AG04450 (cell line): ENCODE measurements at regions not wholly inside any gene's neighbourhood (a gene's known extent, or its start where the extent isn't known, plus 50 kb on each side); places are given as distances from the start of the nearest gene placed in this dataset.

Source experiments
- CTCF ChIA-PET: fragments of 300-600, 350-600 bp; formaldehyde crosslinking; extraction: SDS; loops from one replicate; lab custom pipeline; 2022; ENCODE audit warnings: antibody characterized with exemption, inconsistent platforms; lab: Charles Lee
- POLR2A ChIA-PET: fragments of 350-600 bp; formaldehyde crosslinking; extraction: SDS; loops from one replicate; lab custom pipeline; 2021; ENCODE audit warnings: antibody characterized with exemption, inconsistent platforms; lab: Yijun Ruan, JAX
- DNase-seq: peaks from one replicate; pipeline ENCODE4 v3.0.0-alpha.2; 2011; ENCODE audit warnings: low read depth, low spot score
- H3K27ac ChIP-seq: one replicate; pipeline ENCODE4 v1.5.1; 2012; ENCODE audit warnings: low read depth, low read length, control low read depth
- H3K27me3 ChIP-seq: one replicate; pipeline ENCODE4 v1.6.0; 2012; ENCODE audit warnings: low read length; ENCODE audit not compliant: control insufficient read depth, insufficient read depth
- H3K4me3 ChIP-seq: 2 replicates; pipeline ENCODE4 v1.5.1; 2011; ENCODE audit warnings: mild to moderate bottlenecking, low read depth, low read length, control low read depth
- H3K9me3 ChIP-seq: 2 replicates; pipeline ENCODE4 v1.5.1; 2012; ENCODE audit warnings: low read length; ENCODE audit not compliant: control insufficient read depth, insufficient read depth
- TF ChIP-seq, protein P1 (sequence below): IDR thresholded peaks from 2 replicates; pipeline ENCODE4 v1.5.1; 2011; ENCODE audit warnings: low read depth, low read length, control low read depth, inconsistent platforms

- POLR2A ChIA-PET = no interaction called here
- TF ChIP-seq, protein P1, sequence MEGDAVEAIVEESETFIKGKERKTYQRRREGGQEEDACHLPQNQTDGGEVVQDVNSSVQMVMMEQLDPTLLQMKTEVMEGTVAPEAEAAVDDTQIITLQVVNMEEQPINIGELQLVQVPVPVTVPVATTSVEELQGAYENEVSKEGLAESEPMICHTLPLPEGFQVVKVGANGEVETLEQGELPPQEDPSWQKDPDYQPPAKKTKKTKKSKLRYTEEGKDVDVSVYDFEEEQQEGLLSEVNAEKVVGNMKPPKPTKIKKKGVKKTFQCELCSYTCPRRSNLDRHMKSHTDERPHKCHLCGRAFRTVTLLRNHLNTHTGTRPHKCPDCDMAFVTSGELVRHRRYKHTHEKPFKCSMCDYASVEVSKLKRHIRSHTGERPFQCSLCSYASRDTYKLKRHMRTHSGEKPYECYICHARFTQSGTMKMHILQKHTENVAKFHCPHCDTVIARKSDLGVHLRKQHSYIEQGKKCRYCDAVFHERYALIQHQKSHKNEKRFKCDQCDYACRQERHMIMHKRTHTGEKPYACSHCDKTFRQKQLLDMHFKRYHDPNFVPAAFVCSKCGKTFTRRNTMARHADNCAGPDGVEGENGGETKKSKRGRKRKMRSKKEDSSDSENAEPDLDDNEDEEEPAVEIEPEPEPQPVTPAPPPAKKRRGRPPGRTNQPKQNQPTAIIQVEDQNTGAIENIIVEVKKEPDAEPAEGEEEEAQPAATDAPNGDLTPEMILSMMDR = no peak
- peaks cover 11% of the 10 kb centered on the region for H3K9me3 ChIP-seq
- no peak overlapping the region for H3K4me3 ChIP-seq
- DNase-seq = no peak
- H3K27me3 ChIP-seq = no peaks in the 10 kb centered on the region
- CTCF ChIA-PET = no interaction called here
- no peak overlapping the region for H3K27ac ChIP-seq
These were observed 1017.3 kb upstream of the EPHA6 start for GRCh38 chr3:95797081-95797480.

DNA sequence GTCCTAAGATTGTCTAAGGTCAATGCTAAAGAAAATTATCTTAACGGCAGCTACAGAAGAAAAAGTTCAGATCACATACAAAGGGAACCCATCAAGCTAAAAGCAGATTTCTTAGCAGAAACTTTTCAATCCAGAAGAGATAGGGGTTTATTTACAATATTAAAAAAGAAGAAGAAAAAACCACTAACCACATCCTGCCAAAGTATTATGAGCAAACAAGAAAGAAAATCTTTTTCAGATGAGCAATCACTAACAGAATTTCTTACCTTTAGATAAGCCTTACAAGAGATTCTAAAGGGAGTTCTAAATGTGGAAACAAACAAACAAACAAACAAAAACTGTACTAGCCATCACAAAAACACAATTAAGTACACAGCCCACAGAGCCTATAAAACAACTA lies 1015.8 kb upstream of the EPHA6 start:
- Histone ChIP-seq H3K27ac (no peak overlapping the region), H3K4me3 (no peak overlapping the region), H3K9me3 (peaks cover 11% of the 10 kb centered on the region), H3K27me3 (no peaks in the 10 kb centered on the region)
- no peak for DNase-seq
- ChIA-PET CTCF (no interaction called here), POLR2A (no interaction called here)
- TF ChIP-seq, protein P1 = no peak

GRCh38 chr3:95810462-95810861 lies 1003.9 kb upstream of the EPHA6 start:
- no peak overlapping the region for H3K4me3 ChIP-seq
- H3K9me3 ChIP-seq = peaks cover 4% of the 10 kb centered on the region; the same call in 1 of the 2 replicates
- DNase-seq = no peak
- no peaks in the 10 kb centered on the region for H3K27me3 ChIP-seq
- POLR2A ChIA-PET = no interaction called here
- H3K27ac ChIP-seq = no peak overlapping the region
- TF ChIP-seq, protein P1 = no peak
- CTCF ChIA-PET = no interaction called here

DNA sequence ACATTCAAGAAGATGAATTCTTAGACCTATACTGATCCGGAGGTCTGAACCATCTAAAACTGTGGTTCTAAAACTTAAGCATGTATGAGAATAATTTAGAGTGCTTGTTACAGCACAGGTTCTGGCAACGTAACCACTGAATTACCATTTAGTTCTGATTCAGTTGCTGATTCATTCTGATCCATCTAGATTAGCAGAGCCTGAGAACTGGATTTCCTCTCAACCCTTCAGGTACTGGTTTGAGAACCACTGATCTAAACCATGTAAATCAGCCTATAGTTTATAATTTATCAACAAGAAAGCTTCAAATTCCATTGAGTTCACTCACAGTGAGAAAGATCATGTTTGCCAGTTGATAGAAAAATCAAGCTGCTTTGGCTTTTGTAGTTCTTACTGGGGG lies 1001.1 kb upstream of the EPHA6 start:
- no peak overlapping the region for H3K4me3 ChIP-seq
- ChIA-PET POLR2A (no interaction called here), CTCF (no interaction called here)
- DNase-seq = no peak
- TF ChIP-seq, protein P1 = no peak
- no peaks in the 10 kb centered on the region for H3K27me3 ChIP-seq
- no peak overlapping the region for H3K27ac ChIP-seq
- peaks cover 4% of the 10 kb centered on the region; the same call in 1 of the 2 replicates for H3K9me3 ChIP-seq

DNA sequence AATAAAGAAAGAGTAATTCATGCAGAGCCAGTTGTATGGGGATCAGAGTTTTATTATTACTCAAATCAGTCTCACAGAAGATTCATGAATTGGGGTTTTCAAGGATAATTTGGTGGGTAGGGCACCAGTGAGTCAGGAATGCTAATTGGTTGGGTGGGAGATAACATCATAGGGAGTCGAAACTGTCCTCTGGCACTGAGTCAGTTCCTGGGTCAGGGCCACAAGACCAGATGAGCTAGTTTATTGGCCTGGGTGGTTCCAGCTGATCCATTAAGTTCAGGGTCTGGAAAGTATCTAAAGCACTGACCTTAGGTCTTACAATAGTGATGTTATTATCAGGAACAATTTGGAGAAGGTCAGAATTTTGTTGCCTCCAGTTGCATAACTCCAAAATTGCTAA lies 998.6 kb upstream of the EPHA6 start:
- H3K9me3 ChIP-seq = peaks cover 2% of the 10 kb centered on the region; the same call in 1 of the 2 replicates
- POLR2A ChIA-PET = no interaction called here
- CTCF ChIA-PET = no interaction called here
- no peak for DNase-seq
- no peaks in the 10 kb centered on the region for H3K27me3 ChIP-seq
- H3K4me3 ChIP-seq = no peak overlapping the region
- H3K27ac ChIP-seq = no peak overlapping the region
- TF ChIP-seq, protein P1 = no peak
